H1 (cell line): ENCODE measurements at regions not wholly inside any gene's neighbourhood (a gene's known extent, or its start where the extent isn't known, plus 50 kb on each side); places are given as distances from the start of the nearest gene placed in this dataset.

Source experiments
- CTCF ChIA-PET: fragments of 300-600 bp; sonication (Branson Sonifier 250); formaldehyde crosslinking; loops from one replicate; lab custom pipeline; 2021; ENCODE audit not compliant: partially characterized antibody; lab: Charles Lee
- POLR2A ChIA-PET: fragments of 300-600 bp; sonication (Branson Sonifier 250); formaldehyde crosslinking; loops from one replicate; lab custom pipeline; 2021; ENCODE audit warnings: inconsistent platforms; ENCODE audit not compliant: partially characterized antibody; lab: Charles Lee
- DNase-seq, 2 experiments: peaks; one replicate each; pipeline versions ENCODE4 v3.0.0 to v3.0.0-alpha.2; 2010 to 2022; ENCODE audit warnings: low spot score in 2 of 2, low read depth in 1 of 2, mixed read lengths in 1 of 2
- FAIRE-seq: peaks from 2 replicates; lab custom pipeline; 2011; peaks lifted over from hg19 to GRCh38; lab: Jason Lieb, UNC
- H2AFZ ChIP-seq: 2 replicates; pipeline ENCODE4 v1.8.1; 2012; ENCODE audit warnings: low read length, inconsistent platforms
- H2AK5ac ChIP-seq: 2 replicates; pipeline ENCODE4 v1.6.1; 2013; ENCODE audit warnings: low read depth, low read length
- H2BK120ac ChIP-seq: replicated peaks from 2 replicates; pipeline ENCODE3; 2013; ENCODE audit warnings: low read depth, low read length, inconsistent platforms
- H2BK12ac ChIP-seq: 2 replicates; pipeline ENCODE4 v1.6.1; 2013; ENCODE audit warnings: low read depth, low read length
- H2BK15ac ChIP-seq: 2 replicates; pipeline ENCODE4 v1.6.1; 2013; ENCODE audit warnings: low read length
- H2BK20ac ChIP-seq: 2 replicates; pipeline ENCODE4 v1.6.1; 2013; ENCODE audit warnings: low read length
- H2BK5ac ChIP-seq: 2 replicates; pipeline ENCODE4 v1.6.1; 2013; ENCODE audit warnings: low read depth, low read length
- H3K14ac ChIP-seq: 2 replicates; pipeline ENCODE4 v1.6.1; 2013; ENCODE audit warnings: inconsistent platforms; ENCODE audit not compliant: insufficient read length
- H3K18ac ChIP-seq: 2 replicates; pipeline ENCODE4 v1.6.1; 2013; ENCODE audit warnings: low read length; ENCODE audit errors: extremely low read depth
- H3K23ac ChIP-seq: 2 replicates; pipeline ENCODE4 v1.6.1; 2013; ENCODE audit warnings: inconsistent platforms; ENCODE audit not compliant: insufficient read length
- H3K23me2 ChIP-seq: 2 replicates; pipeline ENCODE4 v1.6.1; 2013; ENCODE audit warnings: low read depth, low read length
- H3K27ac ChIP-seq: 2 replicates; pipeline ENCODE4 v1.6.1; 2011; ENCODE audit warnings: low read depth, low read length, inconsistent platforms
- H3K27me3 ChIP-seq, 4 experiments: replicated peaks in 1 of 4; 1 replicate in 1 of 4; 2 replicates in 3 of 4; pipeline versions ENCODE4 v1.6.1 to v1.8.1; 2011 to 2013; ENCODE audit warnings: low read length in 3 of 4, mild to moderate bottlenecking in 3 of 4, inconsistent platforms in 2 of 4, mixed read lengths in 2 of 4, moderate library complexity in 1 of 4; ENCODE audit not compliant: control insufficient read depth in 3 of 4, insufficient read depth in 3 of 4; ENCODE audit errors: extremely low read depth in 1 of 4
- H3K36me3 ChIP-seq, 4 experiments: 2 replicates each; pipeline versions ENCODE4 v1.6.1 to v1.8.1; 2011 to 2013; ENCODE audit warnings: mild to moderate bottlenecking in 4 of 4, low read length in 3 of 4, moderate library complexity in 2 of 4, control low read depth in 1 of 4, inconsistent platforms in 1 of 4; ENCODE audit not compliant: insufficient read depth in 4 of 4, control insufficient read depth in 2 of 4
- H3K4ac ChIP-seq: replicated peaks from 2 replicates; pipeline ENCODE3; 2013; ENCODE audit warnings: low read length, low read depth, mixed read lengths, inconsistent platforms; ENCODE audit not compliant: insufficient read length
- H3K4me1 ChIP-seq, 4 experiments: replicated peaks in 1 of 4; 1 replicate in 1 of 4; 2 replicates in 3 of 4; pipeline versions ENCODE4 v1.6.1 to v1.8.1; 2011 to 2013; ENCODE audit warnings: low read length in 3 of 4, inconsistent platforms in 2 of 4, mixed read lengths in 1 of 4; ENCODE audit not compliant: insufficient read depth in 4 of 4, control insufficient read depth in 3 of 4
- H3K4me2 ChIP-seq, 2 experiments: 2 replicates each; pipeline versions ENCODE4 v1.6.1 to v1.8.1; 2011 to 2013; ENCODE audit warnings: low read depth in 2 of 2, low read length in 2 of 2, control low read depth in 1 of 2, inconsistent platforms in 1 of 2, mild to moderate bottlenecking in 1 of 2; ENCODE audit not compliant: insufficient read depth in 1 of 2
- H3K4me3 ChIP-seq, 4 experiments: fragments of 200-600, 300-600 bp in 1 of 4; sonication (generic), shearing (Covaris generic), sonication (Bioruptor Twin) in 1 of 4; 2 replicates each; pipeline versions ENCODE4 v1.5.1 to v1.8.1; 2011 to 2016; ENCODE audit warnings: low read length in 4 of 4, low read depth in 3 of 4, control low read depth in 2 of 4, inconsistent platforms in 2 of 4, mild to moderate bottlenecking in 2 of 4, mixed read lengths in 1 of 4, moderate library complexity in 1 of 4; ENCODE audit not compliant: insufficient read depth in 2 of 4; ENCODE audit errors: extremely low read depth in 1 of 4
- H3K56ac ChIP-seq: replicated peaks from 2 replicates; pipeline ENCODE3; 2013; ENCODE audit warnings: low read depth, mild to moderate bottlenecking, mixed read lengths, low read length, inconsistent platforms; ENCODE audit not compliant: insufficient read length
- H3K79me1 ChIP-seq: 2 replicates; pipeline ENCODE4 v1.6.1; 2013; ENCODE audit warnings: low read depth, low read length, control low read depth
- H3K79me2 ChIP-seq, 2 experiments: 2 replicates each; pipeline versions ENCODE4 v1.6.1 to v1.8.1; 2012 to 2013; ENCODE audit warnings: low read length in 2 of 2, mild to moderate bottlenecking in 2 of 2, inconsistent platforms in 1 of 2; ENCODE audit not compliant: insufficient read depth in 2 of 2, control insufficient read depth in 1 of 2
- H3K9ac ChIP-seq, 4 experiments: replicated peaks in 1 of 4; 1 replicate in 1 of 4; 2 replicates in 3 of 4; pipeline versions ENCODE4 v1.6.1 to v1.8.1; 2011 to 2013; ENCODE audit warnings: low read depth in 3 of 4, low read length in 3 of 4, control low read depth in 2 of 4, mild to moderate bottlenecking in 2 of 4, moderate library complexity in 2 of 4, inconsistent platforms in 1 of 4; ENCODE audit errors: extremely low read depth in 1 of 4
- H3K9me3 ChIP-seq, 2 experiments: 2 replicates each; pipeline versions ENCODE4 v1.6.1 to v1.8.1; 2012 to 2013; ENCODE audit warnings: mild to moderate bottlenecking in 2 of 2, moderate library complexity in 2 of 2, control low read depth in 1 of 2, inconsistent platforms in 1 of 2, low read depth in 1 of 2, low read length in 1 of 2, mixed read lengths in 1 of 2; ENCODE audit not compliant: insufficient read depth in 2 of 2
- H4K20me1 ChIP-seq, 2 experiments: replicated peaks in 1 of 2; 2 replicates each; pipeline versions ENCODE3 to v1.8.1; 2011 to 2013; ENCODE audit warnings: inconsistent platforms in 2 of 2, low read length in 2 of 2, mild to moderate bottlenecking in 1 of 2; ENCODE audit not compliant: insufficient read depth in 2 of 2, control insufficient read depth in 1 of 2
- H4K5ac ChIP-seq: 2 replicates; pipeline ENCODE4 v1.6.1; 2013; ENCODE audit warnings: low read length, low read depth, mixed read lengths, inconsistent platforms; ENCODE audit not compliant: insufficient read length
- H4K8ac ChIP-seq: 2 replicates; pipeline ENCODE4 v1.8.0; 2013; ENCODE audit warnings: mild to moderate bottlenecking, moderate library complexity, low read length, inconsistent platforms; ENCODE audit not compliant: insufficient read depth; ENCODE audit errors: extremely low read depth
- H4K91ac ChIP-seq: replicated peaks from 2 replicates; pipeline ENCODE3; 2013; ENCODE audit warnings: low read length, mixed read lengths, inconsistent platforms; ENCODE audit not compliant: insufficient read length
- EZH2 ChIP-seq: fragments of 200-600 bp; sonication (generic); IDR thresholded peaks from 2 replicates; pipeline ENCODE4 v1.7.1; 2012; ENCODE audit warnings: low read depth, mild to moderate bottlenecking, moderate library complexity, low read length, inconsistent platforms; ENCODE audit not compliant: severe bottlenecking
- FOSL1 ChIP-seq: IDR thresholded peaks from 2 replicates; pipeline ENCODE4 v1.6.1; 2011; ENCODE audit warnings: mild to moderate bottlenecking, low read depth, low read length, moderate library complexity; ENCODE audit not compliant: insufficient read depth
- HDAC6 ChIP-seq: IDR thresholded peaks from one replicate; pipeline ENCODE4 v1.7.1; 2012; ENCODE audit warnings: low read depth, mild to moderate bottlenecking, inconsistent platforms, low read length, moderate library complexity
- JUN ChIP-seq: IDR thresholded peaks from 2 replicates; pipeline ENCODE4 v1.6.1; 2011; ENCODE audit warnings: low read depth, mild to moderate bottlenecking, improper control_type of control experiment, low read length
- TBP ChIP-seq: IDR thresholded peaks from 2 replicates; pipeline ENCODE4 v1.6.1; 2011; ENCODE audit warnings: low read depth, low read length, improper control_type of control experiment
- WGBS, 2 experiments: shearing (Covaris generic) in 1 of 2; methylation state at CpG; one replicate each; pipeline versions ENCODE4 v1.1.6 to v1.1.7; 2013 to 2015; ENCODE audit warnings: low lambda C conversion rate in 2 of 2, mixed read lengths in 2 of 2, inconsistent platforms in 1 of 2, low coverage in 1 of 2, missing lambda C conversion rate in 1 of 2; ENCODE audit not compliant: insufficient replicate concordance in 2 of 2, insufficient coverage in 1 of 2, insufficient read length in 1 of 2; ENCODE audit errors: extremely low coverage in 1 of 2, missing lambda C conversion rate in 1 of 2; 5-methylcytosine and 5-hydroxymethylcytosine counted together

DNA sequence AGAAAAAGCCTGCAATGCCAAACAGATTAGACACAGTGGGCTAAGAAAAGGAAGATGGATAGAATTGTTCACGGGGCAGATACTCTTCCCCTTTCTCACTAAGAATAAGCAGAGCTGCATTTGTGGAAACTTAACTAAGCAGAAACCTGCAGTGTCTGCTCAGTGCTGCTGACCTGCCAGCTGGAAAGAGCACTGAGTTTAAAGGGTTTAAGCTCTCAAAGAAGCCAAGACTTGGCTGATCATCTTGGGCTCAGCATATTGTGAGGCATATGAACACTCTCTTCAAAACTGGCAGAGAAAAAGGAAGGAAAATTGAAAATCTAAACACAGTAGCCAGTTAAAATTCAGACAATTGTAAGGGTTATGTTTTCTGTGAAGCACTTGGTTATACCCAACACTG lies 711.1 kb upstream of the EPHA7 start:
- no peaks in the 10 kb centered on the region for H3K79me1 ChIP-seq
- H3K27ac ChIP-seq, result no peak overlapping the region
- 67% methylated on average over 1 of the region's 1 CpG; no CpG with 5 or more reads in 1 of the 2 experiments for WGBS, 2 experiments
- no peaks in the 10 kb centered on the region for H4K20me1 ChIP-seq
- no peaks in the 10 kb centered on the region for H3K4me1 ChIP-seq
- peak overlapping the region; percentile 51; the same call in 1 of the 2 replicates for H3K18ac ChIP-seq
- ChIA-PET POLR2A (no interaction called here), CTCF (no interaction called here)
- TF ChIP-seq HDAC6, result no peak
- no peak for TF ChIP-seq EZH2
- no peak for TF ChIP-seq JUN
- no peak for TF ChIP-seq TBP
- no peak for TF ChIP-seq FOSL1
- no peak overlapping the region for H3K23ac ChIP-seq
- no peak for DNase-seq
- H4K8ac ChIP-seq, result no peak overlapping the region
- no peak overlapping the region for H4K5ac ChIP-seq
- H3K14ac ChIP-seq, result no peak overlapping the region
- H3K27me3 ChIP-seq, result no peaks in the 10 kb centered on the region
- H2BK12ac ChIP-seq, result no peak overlapping the region
- H3K56ac ChIP-seq, result no peak overlapping the region
- H3K4me2 ChIP-seq, result no peak overlapping the region
- H3K9me3 ChIP-seq, result no peaks in the 10 kb centered on the region
- no peak overlapping the region for H2BK5ac ChIP-seq
- H3K23me2 ChIP-seq, result no peaks in the 10 kb centered on the region
- no peak for FAIRE-seq
- no peaks in the 10 kb centered on the region for H3K36me3 ChIP-seq
- no peaks in the 10 kb centered on the region for H3K79me2 ChIP-seq
- no peak overlapping the region for H3K4me3 ChIP-seq
- H2AFZ ChIP-seq, result peak overlapping the region; percentile 27
- no peak overlapping the region for H3K9ac ChIP-seq
- H3K4ac ChIP-seq, result no peak overlapping the region
- no peak overlapping the region for H2BK15ac ChIP-seq
- H2BK20ac ChIP-seq, result no peak overlapping the region
- H2AK5ac ChIP-seq, result no peak overlapping the region
- no peak overlapping the region for H4K91ac ChIP-seq
- no peak overlapping the region for H2BK120ac ChIP-seq
